CD4-positive, alpha-beta T cell treated with Interleukin-6 at 100 ng/mL for 8 hours (primary cell): ENCODE measurements at regions not wholly inside any gene's neighbourhood (a gene's known extent, or its start where the extent isn't known, plus 50 kb on each side); places are given as distances from the start of the nearest gene placed in this dataset.

Source experiments
- DNase-seq: peaks from one replicate; pipeline ENCODE4 v3.0.0-alpha.2; 2020; ENCODE audit warnings: mixed read lengths, low spot score

GRCh38 chr13:82817133-82817532, 1065.1 kb downstream of the SLITRK1 start:
- no peak for DNase-seq

- DNase-seq, result no peak
These were observed 1066.5 kb downstream of the SLITRK1 start for GRCh38 chr13:82815791-82816190.

GRCh38 chr13:82803341-82803740, 1078.9 kb downstream of the SLITRK1 start:
- DNase-seq, result no peak

GRCh38 chr13:82802528-82802927, 1079.7 kb downstream of the SLITRK1 start:
- DNase-seq, result no peak

- no peak for DNase-seq
These were observed 1081.9 kb downstream of the SLITRK1 start for GRCh38 chr13:82800391-82800790.

- no peak for DNase-seq
These were observed 1084.4 kb downstream of the SLITRK1 start for GRCh38 chr13:82797876-82798275.

GRCh38 chr13:82791035-82791434, 1091.2 kb downstream of the SLITRK1 start:
- DNase-seq, result no peak

- DNase-seq, result no peak
These were observed 1109.5 kb downstream of the SLITRK1 start for GRCh38 chr13:82772816-82773215.

- no peak for DNase-seq
These were observed 1115.4 kb downstream of the SLITRK1 start for GRCh38 chr13:82766732-82767321.

- DNase-seq, result no peak
These were observed 1124.2 kb downstream of the SLITRK1 start for GRCh38 chr13:82758044-82758443.

- no peak for DNase-seq
These were observed 1131.1 kb downstream of the SLITRK1 start for GRCh38 chr13:82751206-82751605.

- DNase-seq, result no peak
These were observed 1132.7 kb downstream of the SLITRK1 start for GRCh38 chr13:82749551-82749950.

GRCh38 chr13:82747958-82748357, 1134.3 kb downstream of the SLITRK1 start:
- DNase-seq, result no peak

- no peak for DNase-seq
These were observed 1135.0 kb downstream of the SLITRK1 start for GRCh38 chr13:82747291-82747690.

GRCh38 chr13:82740442-82740841, 1141.8 kb downstream of the SLITRK1 start:
- no peak for DNase-seq

GRCh38 chr13:82739881-82740280, 1142.4 kb downstream of the SLITRK1 start:
- DNase-seq, result no peak

- no peak for DNase-seq
These were observed 1152.9 kb downstream of the SLITRK1 start for GRCh38 chr13:82729401-82729800.

GRCh38 chr13:82720986-82721385, 1161.3 kb downstream of the SLITRK1 start:
- DNase-seq, result no peak

- DNase-seq, result no peak
These were observed 1162.3 kb downstream of the SLITRK1 start for GRCh38 chr13:82719987-82720386.

- DNase-seq, result no peak
These were observed 1165.0 kb downstream of the SLITRK1 start for GRCh38 chr13:82717249-82717648.

- no peak for DNase-seq
These were observed 1168.4 kb downstream of the SLITRK1 start for GRCh38 chr13:82713687-82714405.

- no peak for DNase-seq
These were observed 1179.8 kb downstream of the SLITRK1 start for GRCh38 chr13:82702513-82702912.

- no peak for DNase-seq
These were observed 1181.3 kb downstream of the SLITRK1 start for GRCh38 chr13:82701020-82701419.

- no peak for DNase-seq
These were observed 1183.3 kb downstream of the SLITRK1 start for GRCh38 chr13:82698941-82699340.
